GM12892 (cell line): ENCODE measurements at regions not wholly inside any gene's neighbourhood (a gene's known extent, or its start where the extent isn't known, plus 50 kb on each side); places are given as distances from the start of the nearest gene placed in this dataset.

ENCODE experiments used
- POLR2A ChIP-seq: IDR thresholded peaks from 2 replicates; pipeline ENCODE4 v1.6.1; 2011; ENCODE audit warnings: low read depth, low read length, control low read depth
- POLR2AphosphoS5 ChIP-seq: IDR thresholded peaks from 2 replicates; pipeline ENCODE4 v1.6.1; 2011; ENCODE audit warnings: low read depth, low read length, control low read depth

DNA sequence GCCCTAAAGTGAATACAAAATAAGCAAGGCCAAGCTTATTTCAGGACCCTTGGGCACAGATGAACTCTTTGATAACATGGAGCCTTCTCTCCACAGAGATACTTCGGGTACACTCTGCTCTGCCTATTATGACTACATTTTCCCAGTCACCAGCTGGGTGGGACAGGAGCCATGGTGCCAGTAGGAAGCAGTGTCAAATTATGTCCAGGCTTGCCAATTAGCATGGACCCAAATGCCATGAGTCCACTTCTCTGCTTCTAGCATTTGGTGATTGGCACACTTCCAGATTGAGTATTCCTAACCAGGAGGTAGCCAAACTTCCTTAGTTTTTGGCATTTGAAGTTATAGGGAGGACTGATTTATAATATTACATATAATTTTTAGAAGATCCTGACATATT, 513.8 kb upstream of the HTR1E start:
- TF ChIP-seq POLR2AphosphoS5 (no peak), POLR2A (no peak)
